H9 (cell line): ENCODE measurements at regions not wholly inside any gene's neighbourhood (a gene's known extent, or its start where the extent isn't known, plus 50 kb on each side); places are given as distances from the start of the nearest gene placed in this dataset.

ENCODE experiments used
- DNase-seq: peaks from one replicate; pipeline ENCODE4 v3.0.0-alpha.2; 2017
- H2AFZ ChIP-seq: one replicate; pipeline ENCODE4 v1.6.1; 2013; ENCODE audit warnings: mild to moderate bottlenecking, low read length, control low read depth, moderate library complexity
- H2AK5ac ChIP-seq: 2 replicates; pipeline ENCODE4 v1.6.1; 2013; ENCODE audit warnings: low read length, control low read depth, mixed read lengths; ENCODE audit not compliant: insufficient read length
- H2BK120ac ChIP-seq: one replicate; pipeline ENCODE4 v1.6.1; 2013; ENCODE audit warnings: low read depth, mild to moderate bottlenecking, low read length, control low read depth, inconsistent platforms; ENCODE audit not compliant: poor library complexity, severe bottlenecking
- H2BK12ac ChIP-seq: 2 replicates; pipeline ENCODE4 v1.6.1; 2013; ENCODE audit warnings: low read length, control low read depth, mixed read lengths, low read depth; ENCODE audit not compliant: insufficient read length
- H2BK15ac ChIP-seq: 2 replicates; pipeline ENCODE4 v1.6.1; 2013; ENCODE audit warnings: low read depth, low read length, control low read depth
- H2BK20ac ChIP-seq: one replicate; pipeline ENCODE4 v1.6.1; 2013; ENCODE audit warnings: low read depth, mild to moderate bottlenecking, low read length, control low read depth, inconsistent platforms; ENCODE audit not compliant: poor library complexity, severe bottlenecking
- H2BK5ac ChIP-seq: 2 replicates; pipeline ENCODE4 v1.6.1; 2013; ENCODE audit warnings: low read length, control low read depth, mixed read lengths; ENCODE audit not compliant: insufficient read length
- H3K14ac ChIP-seq: 2 replicates; pipeline ENCODE4 v1.6.1; 2013; ENCODE audit warnings: low read length, control low read depth; ENCODE audit not compliant: insufficient read depth
- H3K18ac ChIP-seq: 2 replicates; pipeline ENCODE4 v1.6.1; 2013; ENCODE audit warnings: low read depth, mild to moderate bottlenecking, mixed read lengths, low read length, control low read depth; ENCODE audit not compliant: insufficient read length
- H3K23ac ChIP-seq: 2 replicates; pipeline ENCODE4 v1.6.1; 2013; ENCODE audit warnings: low read length, control low read depth, mixed read lengths, low read depth; ENCODE audit not compliant: insufficient read length
- H3K23me2 ChIP-seq: 2 replicates; pipeline ENCODE4 v1.6.1; 2013; ENCODE audit warnings: low read depth, mild to moderate bottlenecking, mixed read lengths, low read length, control low read depth; ENCODE audit not compliant: insufficient read length, poor library complexity, severe bottlenecking
- H3K27ac ChIP-seq: 2 replicates; pipeline ENCODE4 v1.5.1; 2013; ENCODE audit warnings: low read length, control low read depth, mixed read lengths, low read depth; ENCODE audit not compliant: insufficient read length
- H3K27me3 ChIP-seq: 2 replicates; pipeline ENCODE4 v1.6.1; 2013; ENCODE audit warnings: low read length, control low read depth, inconsistent platforms; ENCODE audit not compliant: insufficient read depth
- H3K4ac ChIP-seq: 2 replicates; pipeline ENCODE4 v1.6.1; 2013; ENCODE audit warnings: low read depth, mild to moderate bottlenecking, control low read depth, inconsistent platforms, low read length, moderate library complexity
- H3K4me1 ChIP-seq: 2 replicates; pipeline ENCODE4 v1.6.1; 2013; ENCODE audit warnings: low read length, control low read depth, inconsistent platforms; ENCODE audit not compliant: insufficient read depth
- H3K4me2 ChIP-seq: 2 replicates; pipeline ENCODE4 v1.6.1; 2013; ENCODE audit warnings: low read length, control low read depth, mixed read lengths; ENCODE audit not compliant: insufficient read length, insufficient read depth
- H3K56ac ChIP-seq: 2 replicates; pipeline ENCODE4 v1.6.1; 2013; ENCODE audit warnings: low read depth, mild to moderate bottlenecking, mixed read lengths, low read length, control low read depth; ENCODE audit not compliant: insufficient read length
- H3K79me1 ChIP-seq: 2 replicates; pipeline ENCODE4 v1.6.1; 2013; ENCODE audit warnings: low read depth, mild to moderate bottlenecking, moderate library complexity, low read length, control low read depth, inconsistent platforms; ENCODE audit not compliant: insufficient read depth, poor library complexity, severe bottlenecking
- H3K79me2 ChIP-seq: 2 replicates; pipeline ENCODE4 v1.6.1; 2013; ENCODE audit warnings: low read length, control low read depth, inconsistent platforms; ENCODE audit not compliant: insufficient read depth
- H3K9ac ChIP-seq: 2 replicates; pipeline ENCODE4 v1.6.1; 2013; ENCODE audit warnings: low read length, control low read depth, mixed read lengths; ENCODE audit not compliant: insufficient read length; ENCODE audit errors: extremely low read depth
- H3K9me3 ChIP-seq: one replicate; pipeline ENCODE4 v1.6.1; 2013; ENCODE audit warnings: low read depth, low read length, inconsistent platforms; ENCODE audit not compliant: control insufficient read depth
- H3T11ph ChIP-seq: one replicate; pipeline ENCODE4 v1.6.1; 2013; ENCODE audit warnings: mild to moderate bottlenecking, low read length, control low read depth, inconsistent platforms
- H4K20me1 ChIP-seq: one replicate; pipeline ENCODE4 v1.6.1; 2013; ENCODE audit not compliant: control insufficient read depth, insufficient read length, insufficient read depth
- H4K5ac ChIP-seq: 2 replicates; pipeline ENCODE4 v1.6.1; 2013; ENCODE audit warnings: low read depth, mild to moderate bottlenecking, mixed read lengths, low read length, control low read depth; ENCODE audit not compliant: insufficient read length
- H4K8ac ChIP-seq: replicated peaks from 2 replicates; pipeline ENCODE4 v1.6.1; 2013; ENCODE audit warnings: low read length, control low read depth, mixed read lengths, low read depth; ENCODE audit not compliant: insufficient read length
- H4K91ac ChIP-seq: 2 replicates; pipeline ENCODE4 v1.6.1; 2013; ENCODE audit warnings: low read depth, mild to moderate bottlenecking, moderate library complexity, mixed read lengths, low read length, control low read depth; ENCODE audit not compliant: insufficient read length
- H3K27ac Mint-ChIP-seq, 3 experiments: 2 replicates in 2 of 3; 3 replicates in 1 of 3; pipeline ENCODE4 v1.8.0; 2020 to 2021; ENCODE audit warnings: mixed read lengths in 3 of 3, mild to moderate bottlenecking in 1 of 3, moderate library complexity in 1 of 3
- H3K27me3 Mint-ChIP-seq: 2 replicates; pipeline ENCODE4 v1.8.0; 2021; ENCODE audit warnings: low read depth, mild to moderate bottlenecking, moderate library complexity, mixed read lengths
- H3K36me3 Mint-ChIP-seq, 3 experiments: 2 replicates in 2 of 3; 3 replicates in 1 of 3; pipeline ENCODE4 v1.8.0; 2020 to 2021; ENCODE audit warnings: low read depth in 3 of 3, mixed read lengths in 3 of 3; ENCODE audit not compliant: insufficient read depth in 1 of 3
- H3K4me1 Mint-ChIP-seq, 2 experiments: 2 replicates each; pipeline ENCODE4 v1.8.0; 2020; ENCODE audit warnings: mixed read lengths in 2 of 2
- H3K4me3 Mint-ChIP-seq, 2 experiments: 2 replicates in 1 of 2; 3 replicates in 1 of 2; pipeline ENCODE4 v1.8.0; 2020 to 2021; ENCODE audit warnings: mild to moderate bottlenecking in 2 of 2, mixed read lengths in 2 of 2, moderate library complexity in 1 of 2
- H3K9me3 Mint-ChIP-seq, 2 experiments: 2 replicates in 1 of 2; 3 replicates in 1 of 2; pipeline ENCODE4 v1.8.0; 2020; ENCODE audit warnings: mild to moderate bottlenecking in 2 of 2, mixed read lengths in 2 of 2, moderate library complexity in 1 of 2
- WGBS: extraction: QIAGEN DNeasy Blood & Tissue Kit; methylation state at CpG from one replicate; pipeline ENCODE4 v1.1.7; 2013; ENCODE audit warnings: missing lambda C conversion rate, low lambda C conversion rate, mixed read lengths; ENCODE audit not compliant: insufficient read length; ENCODE audit errors: extremely low coverage; 5-methylcytosine and 5-hydroxymethylcytosine counted together
- TF ChIP-seq, protein P1 (sequence below): fragments of 200-600 bp; sonication (generic); conservative IDR thresholded peaks from 3 replicates; pipeline ENCODE4 v1.8.0; 2021; ENCODE audit warnings: antibody characterized with exemption, mild to moderate bottlenecking

GRCh38 chr2:67841711-67842110 lies 221.1 kb downstream of the C1D start:
- H3K9me3 Mint-ChIP-seq, result no peaks in the 10 kb centered on the region
- Histone ChIP-seq H3K9me3 (no peaks in the 10 kb centered on the region), H3K79me1 (no peaks in the 10 kb centered on the region), H3K23me2 (no peaks in the 10 kb centered on the region), H3K9ac (no peak overlapping the region), H4K20me1 (no peaks in the 10 kb centered on the region), H2AFZ (no peak overlapping the region), H2BK120ac (no peak overlapping the region), H2BK12ac (no peak overlapping the region), H4K5ac (no peak overlapping the region), H4K91ac (no peak overlapping the region), H4K8ac (no peak overlapping the region), H3K27me3 (no peaks in the 10 kb centered on the region), H3T11ph (no peak overlapping the region), H3K14ac (no peak overlapping the region), H3K4me2 (no peak overlapping the region), H2AK5ac (no peak overlapping the region), H2BK15ac (no peak overlapping the region), H2BK5ac (no peak overlapping the region), H3K27ac (no peak overlapping the region), H3K23ac (no peak overlapping the region), H3K4me1 (no peaks in the 10 kb centered on the region), H2BK20ac (no peak overlapping the region), H3K79me2 (no peaks in the 10 kb centered on the region), H3K4ac (no peak overlapping the region), H3K56ac (no peak overlapping the region), H3K18ac (no peak overlapping the region)
- peaks cover 6 to 11% of the 10 kb centered on the region in 2 experiments for H3K4me1 Mint-ChIP-seq
- no peak overlapping the region for H3K4me3 Mint-ChIP-seq
- TF ChIP-seq, protein P1, sequence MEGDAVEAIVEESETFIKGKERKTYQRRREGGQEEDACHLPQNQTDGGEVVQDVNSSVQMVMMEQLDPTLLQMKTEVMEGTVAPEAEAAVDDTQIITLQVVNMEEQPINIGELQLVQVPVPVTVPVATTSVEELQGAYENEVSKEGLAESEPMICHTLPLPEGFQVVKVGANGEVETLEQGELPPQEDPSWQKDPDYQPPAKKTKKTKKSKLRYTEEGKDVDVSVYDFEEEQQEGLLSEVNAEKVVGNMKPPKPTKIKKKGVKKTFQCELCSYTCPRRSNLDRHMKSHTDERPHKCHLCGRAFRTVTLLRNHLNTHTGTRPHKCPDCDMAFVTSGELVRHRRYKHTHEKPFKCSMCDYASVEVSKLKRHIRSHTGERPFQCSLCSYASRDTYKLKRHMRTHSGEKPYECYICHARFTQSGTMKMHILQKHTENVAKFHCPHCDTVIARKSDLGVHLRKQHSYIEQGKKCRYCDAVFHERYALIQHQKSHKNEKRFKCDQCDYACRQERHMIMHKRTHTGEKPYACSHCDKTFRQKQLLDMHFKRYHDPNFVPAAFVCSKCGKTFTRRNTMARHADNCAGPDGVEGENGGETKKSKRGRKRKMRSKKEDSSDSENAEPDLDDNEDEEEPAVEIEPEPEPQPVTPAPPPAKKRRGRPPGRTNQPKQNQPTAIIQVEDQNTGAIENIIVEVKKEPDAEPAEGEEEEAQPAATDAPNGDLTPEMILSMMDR, result no peak
- no peak overlapping the region; a peak in 2 of 7 replicates for H3K27ac Mint-ChIP-seq
- no CpG with 5 or more reads among the region's 2 CpGs for WGBS
- DNase-seq, result no peak
- H3K36me3 Mint-ChIP-seq, result no peaks in the 10 kb centered on the region
- H3K27me3 Mint-ChIP-seq, result peaks cover 5% of the 10 kb centered on the region; the same call in 1 of the 2 replicates
